OCI-LY3 (cell line): ENCODE measurements at regions not wholly inside any gene's neighbourhood (a gene's known extent, or its start where the extent isn't known, plus 50 kb on each side); places are given as distances from the start of the nearest gene placed in this dataset.

ENCODE experiments used
- H2AFZ ChIP-seq: fragments of 200-600, 300-600 bp; shearing (Covaris generic); 2 replicates; pipeline ENCODE4 v1.6.0; 2014; ENCODE audit warnings: antibody characterized with exemption, low read depth, low read length
- H3K27ac ChIP-seq: fragments of 200-600, 300-600 bp; sonication (generic); 2 replicates; pipeline ENCODE4 v1.5.1; 2014; ENCODE audit warnings: mild to moderate bottlenecking, low read length, moderate library complexity, mixed read lengths
- H3K27me3 ChIP-seq: fragments of 200-600, 300-600 bp; sonication (generic); 2 replicates; pipeline ENCODE4 v1.6.1; 2014; ENCODE audit warnings: low read depth, low read length, mixed read lengths
- H3K36me3 ChIP-seq: fragments of 200-600, 300-600 bp; sonication (generic); replicated peaks from 2 replicates; pipeline ENCODE3; 2014; ENCODE audit warnings: low read depth, low read length, mixed read lengths
- H3K4me1 ChIP-seq: fragments of 300-600, 200-600 bp; sonication (generic); 2 replicates; pipeline ENCODE4 v1.6.1; 2014; ENCODE audit warnings: low read length, mixed read lengths
- H3K4me2 ChIP-seq: fragments of 200-600, 300-600 bp; sonication (generic); 2 replicates; pipeline ENCODE4 v1.6.1; 2014; ENCODE audit warnings: low read length, mixed read lengths
- H3K4me3 ChIP-seq: fragments of 300-600, 200-600 bp; sonication (generic); 2 replicates; pipeline ENCODE4 v1.5.1; 2014; ENCODE audit warnings: antibody characterized with exemption, mild to moderate bottlenecking, low read length, moderate library complexity
- H3K79me2 ChIP-seq: fragments of 300-600, 200-600 bp; shearing (Covaris generic); 2 replicates; pipeline ENCODE4 v1.6.1; 2014; ENCODE audit warnings: mild to moderate bottlenecking, low read length, mixed read lengths
- H3K9ac ChIP-seq: fragments of 300-600, 200-600 bp; shearing (Covaris generic); 2 replicates; pipeline ENCODE4 v1.6.0; 2014; ENCODE audit warnings: mild to moderate bottlenecking, low read length, moderate library complexity
- H3K9me3 ChIP-seq: fragments of 200-600, 300-600 bp; shearing (Covaris generic); 2 replicates; pipeline ENCODE4 v1.6.1; 2014; ENCODE audit warnings: low read length, mixed read lengths; ENCODE audit not compliant: insufficient read depth
- H4K20me1 ChIP-seq: fragments of 200-600, 300-600 bp; sonication (generic); 2 replicates; pipeline ENCODE4 v1.6.1; 2016; ENCODE audit warnings: low read length, mixed read lengths; ENCODE audit not compliant: insufficient read depth
- CTCF ChIP-seq: fragments of 200-600, 300-600 bp; sonication (generic); IDR thresholded peaks from 2 replicates; pipeline ENCODE4 v1.5.1; 2014; ENCODE audit warnings: antibody characterized with exemption, low read length, low read depth
- EZH2phosphoT487 ChIP-seq: fragments of 200-600 bp; shearing (Covaris generic); IDR thresholded peaks from 2 replicates; pipeline ENCODE4 v1.6.1; 2018; ENCODE audit warnings: antibody characterized with exemption, mixed run types, low read depth

- Histone ChIP-seq H3K27me3 (no peaks in the 10 kb centered on the region), H3K36me3 (no peaks in the 10 kb centered on the region), H3K4me3 (no peak overlapping the region), H3K9ac (no peak overlapping the region), H4K20me1 (no peaks in the 10 kb centered on the region), H3K79me2 (no peaks in the 10 kb centered on the region), H3K4me2 (no peak overlapping the region), H3K9me3 (no peaks in the 10 kb centered on the region), H3K4me1 (no peaks in the 10 kb centered on the region), H2AFZ (no peak overlapping the region), H3K27ac (no peak overlapping the region)
- TF ChIP-seq CTCF (no peak), EZH2phosphoT487 (no peak)
Measured at GRCh38 chr17:68134046-68134637, 98.6 kb downstream of the KPNA2 start.

- Histone ChIP-seq H3K27me3 (no peaks in the 10 kb centered on the region), H3K79me2 (no peaks in the 10 kb centered on the region), H3K36me3 (no peaks in the 10 kb centered on the region), H3K4me3 (no peak overlapping the region), H3K4me2 (no peak overlapping the region), H3K4me1 (no peaks in the 10 kb centered on the region), H3K9me3 (no peaks in the 10 kb centered on the region), H3K9ac (no peak overlapping the region), H4K20me1 (no peaks in the 10 kb centered on the region), H2AFZ (no peak overlapping the region), H3K27ac (no peak overlapping the region)
- TF ChIP-seq EZH2phosphoT487 (no peak), CTCF (no peak)
Measured at GRCh38 chr17:68134731-68135130, 99.2 kb downstream of the KPNA2 start.

- TF ChIP-seq EZH2phosphoT487 (no peak), CTCF (no peak)
- Histone ChIP-seq H3K9ac (no peak overlapping the region), H3K4me1 (no peaks in the 10 kb centered on the region), H3K79me2 (no peaks in the 10 kb centered on the region), H3K27ac (no peak overlapping the region), H3K27me3 (no peaks in the 10 kb centered on the region), H3K36me3 (no peaks in the 10 kb centered on the region), H4K20me1 (no peaks in the 10 kb centered on the region), H3K4me3 (no peak overlapping the region), H3K4me2 (no peak overlapping the region), H2AFZ (no peak overlapping the region), H3K9me3 (no peaks in the 10 kb centered on the region)
Measured at GRCh38 chr17:68135141-68135887, 99.8 kb downstream of the KPNA2 start.

DNA sequence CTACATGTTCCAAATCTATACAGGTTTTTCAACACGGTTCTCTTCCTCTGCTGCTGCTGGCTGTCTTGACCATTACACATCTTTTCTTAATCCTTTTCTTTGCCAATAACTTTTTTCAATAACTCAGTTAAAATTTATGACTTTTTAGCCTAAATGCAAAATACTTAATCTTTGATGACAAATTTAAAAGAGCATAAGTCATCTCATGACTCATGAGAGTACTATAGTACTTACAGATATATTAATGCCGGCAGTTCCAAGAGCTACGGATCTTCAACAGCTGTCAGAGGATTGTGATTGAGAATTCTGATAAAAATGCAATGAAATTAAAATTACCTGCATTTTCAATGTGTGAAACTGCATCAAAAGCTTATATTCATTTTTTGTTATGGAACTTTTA lies 105.5 kb downstream of the KPNA2 start:
- H3K27ac ChIP-seq = no peak overlapping the region
- no peaks in the 10 kb centered on the region for H4K20me1 ChIP-seq
- H3K9me3 ChIP-seq = no peaks in the 10 kb centered on the region
- no peak overlapping the region for H2AFZ ChIP-seq
- no peak for TF ChIP-seq CTCF
- H3K79me2 ChIP-seq = no peaks in the 10 kb centered on the region
- no peaks in the 10 kb centered on the region for H3K4me1 ChIP-seq
- H3K27me3 ChIP-seq = no peaks in the 10 kb centered on the region
- no peaks in the 10 kb centered on the region for H3K36me3 ChIP-seq
- no peak overlapping the region for H3K4me3 ChIP-seq
- no peak overlapping the region for H3K9ac ChIP-seq
- H3K4me2 ChIP-seq = no peak overlapping the region
